Activated CD8-positive, alpha-beta memory T cell treated with anti-CD3 and anti-CD28 coated beads, Interleukin-2, amount 50 U/mL, for 24 hours (primary cell): ENCODE measurements at regions not wholly inside any gene's neighbourhood (a gene's known extent, or its start where the extent isn't known, plus 50 kb on each side); places are given as distances from the start of the nearest gene placed in this dataset.

Experiments
- DNase-seq: peaks from one replicate; pipeline ENCODE4 v3.0.0-alpha.2; 2020; ENCODE audit errors: extremely low read depth

- DNase-seq, result no peak
Measured at GRCh38 chr5:159422361-159422760, 92.1 kb upstream of the IL12B start.

GRCh38 chr5:159422910-159423309 is 92.6 kb upstream of the IL12B start:
- DNase-seq, result no peak

GRCh38 chr5:159424123-159424522 is 93.8 kb upstream of the IL12B start:
- DNase-seq, result no peak

GRCh38 chr5:159426694-159427093 is 96.4 kb upstream of the IL12B start:
- no peak for DNase-seq

GRCh38 chr5:159427180-159428012 is 97.1 kb upstream of the IL12B start:
- no peak for DNase-seq

GRCh38 chr5:159430361-159431012 is 100.2 kb upstream of the IL12B start:
- DNase-seq, result no peak

- DNase-seq, result no peak
Measured at GRCh38 chr5:159435855-159436254, 105.6 kb upstream of the IL12B start.

GRCh38 chr5:159438092-159438491 is 107.8 kb upstream of the IL12B start:
- DNase-seq, result no peak

- DNase-seq, result no peak
Measured at GRCh38 chr5:159439002-159439401, 108.7 kb upstream of the IL12B start.

- DNase-seq, result no peak
Measured at GRCh38 chr5:159440235-159440634, 109.9 kb upstream of the IL12B start.

GRCh38 chr5:159440968-159441367 is 110.7 kb upstream of the IL12B start:
- no peak for DNase-seq

- DNase-seq, result no peak
Measured at GRCh38 chr5:159441441-159441840, 111.2 kb upstream of the IL12B start.

- no peak for DNase-seq
Measured at GRCh38 chr5:159442206-159442850, 112.0 kb upstream of the IL12B start.

- DNase-seq, result no peak
Measured at GRCh38 chr5:159444441-159445082, 114.3 kb upstream of the IL12B start.

- DNase-seq, result no peak
Measured at GRCh38 chr5:159447116-159447515, 116.8 kb upstream of the IL12B start.

- no peak for DNase-seq
Measured at GRCh38 chr5:159448841-159449407, 118.6 kb upstream of the IL12B start.

- no peak for DNase-seq
Measured at GRCh38 chr5:159449925-159450324, 119.6 kb upstream of the IL12B start.

GRCh38 chr5:159450417-159450816 is 120.1 kb upstream of the IL12B start:
- DNase-seq, result no peak

- no peak for DNase-seq
Measured at GRCh38 chr5:159451197-159452052, 121.1 kb upstream of the IL12B start.

GRCh38 chr5:159452480-159453167 is 122.3 kb upstream of the IL12B start:
- no peak for DNase-seq
